ENCODE measurements at regions not wholly inside any gene's neighbourhood (a gene's known extent, or its start where the extent isn't known, plus 50 kb on each side); places are given as distances from the start of the nearest gene placed in this dataset.
"Not testable (repeated sequence)": the region's sequence is repeated elsewhere in the genome, so short reads cannot be mapped to it uniquely, and the experiment has no call there.

- no peak for DNase-seq
Measured at GRCh38 chr6:121020656-121021055, 313.6 kb downstream of the TBC1D32 start.

DNA sequence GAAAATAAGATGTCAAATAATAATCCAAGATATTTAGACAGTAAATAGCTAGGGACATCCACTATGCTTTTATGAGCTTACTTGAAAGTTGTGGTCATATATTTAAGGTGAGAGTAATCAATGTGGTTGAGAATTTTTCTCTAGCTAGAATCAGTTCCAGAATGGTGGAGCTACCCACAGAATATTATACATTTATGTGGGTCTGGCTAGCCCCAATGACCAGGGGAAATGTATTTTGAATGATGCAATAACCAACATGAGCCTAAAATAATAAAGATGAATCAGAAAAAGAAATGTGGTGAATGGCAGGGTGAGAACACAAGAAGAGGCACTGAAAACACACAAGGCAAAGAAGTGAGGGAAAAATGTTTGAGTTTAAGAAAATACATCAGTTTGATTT is 325.7 kb downstream of the TBC1D32 start:
- peak; percentile 52 for DNase-seq

GRCh38 chr6:121006024-121006423 is 328.3 kb downstream of the TBC1D32 start:
- DNase-seq, result no peak

DNA sequence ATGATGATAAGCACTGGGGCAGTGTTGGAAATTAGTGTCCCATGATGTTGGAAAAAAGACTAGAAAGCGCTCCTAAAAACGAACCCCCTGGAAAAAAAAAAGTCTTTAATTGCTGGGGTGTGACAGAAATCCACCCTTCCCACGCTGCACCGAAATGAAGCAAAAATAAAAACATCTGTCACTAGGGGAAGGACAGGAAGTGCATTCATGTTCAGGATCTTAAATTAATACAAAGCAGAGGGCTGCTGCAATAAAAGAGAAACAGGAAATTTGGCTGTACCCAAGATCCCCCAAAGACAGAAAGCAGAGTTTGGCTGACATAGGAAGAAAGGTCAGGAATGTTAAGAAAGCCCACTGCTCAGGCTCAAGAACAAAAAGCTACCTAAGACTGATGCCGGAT is 333.9 kb downstream of the TBC1D32 start:
- no peak for DNase-seq

- no peak for DNase-seq
Measured at GRCh38 chr6:120996340-120996739, 337.9 kb downstream of the TBC1D32 start.

GRCh38 chr6:120994573-120994967 is 339.7 kb downstream of the TBC1D32 start:
- peak; percentile 0 for DNase-seq

DNA sequence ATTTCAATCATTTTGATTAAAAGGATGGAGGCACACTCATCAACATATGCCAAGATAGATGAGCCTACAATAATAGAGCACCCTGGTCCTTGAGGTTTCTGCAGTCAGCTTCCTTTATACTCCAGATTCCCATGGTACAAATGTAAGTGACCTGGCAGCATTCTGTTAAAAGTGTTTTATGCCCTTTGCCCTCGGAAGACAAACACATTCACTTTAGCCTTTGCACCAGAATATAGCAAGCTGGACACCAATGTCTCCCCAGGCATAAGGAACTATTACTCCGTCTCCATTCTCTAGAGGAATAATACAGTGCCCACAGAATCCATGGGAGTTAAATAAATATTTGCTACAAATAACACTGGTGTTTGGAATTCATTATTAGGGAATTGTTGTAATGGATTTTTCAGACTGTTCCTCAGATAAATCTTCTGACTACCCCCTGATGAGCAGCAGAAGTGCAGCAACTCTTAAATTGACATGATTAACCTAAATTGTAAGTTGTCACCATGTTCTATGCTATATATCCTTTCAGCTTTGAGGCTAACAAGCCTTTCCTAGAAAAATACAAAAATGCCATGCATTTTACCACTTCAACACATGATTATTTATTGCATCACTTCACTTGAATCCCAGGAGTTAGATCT is 340.2 kb downstream of the TBC1D32 start:
- DNase-seq, result no peak

DNA sequence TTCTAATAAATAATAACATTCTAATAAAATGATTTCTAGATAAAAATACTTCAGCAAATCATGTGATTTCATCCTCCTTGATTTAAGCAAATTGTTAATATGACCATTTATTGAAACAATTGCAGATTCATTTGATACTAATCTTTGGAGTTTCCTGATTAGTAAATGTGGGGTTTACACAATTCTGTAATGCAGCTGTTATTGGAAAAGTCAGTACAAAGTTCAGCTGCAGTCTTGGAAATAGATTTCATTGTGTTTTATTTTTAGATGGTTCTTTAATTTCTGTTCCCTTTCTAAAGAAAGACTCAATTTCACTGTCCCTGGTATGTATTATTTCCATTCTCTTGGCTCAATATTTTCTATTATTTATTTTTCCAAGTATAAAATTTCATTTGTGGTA is 342.0 kb downstream of the TBC1D32 start:
- no peak for DNase-seq

DNA sequence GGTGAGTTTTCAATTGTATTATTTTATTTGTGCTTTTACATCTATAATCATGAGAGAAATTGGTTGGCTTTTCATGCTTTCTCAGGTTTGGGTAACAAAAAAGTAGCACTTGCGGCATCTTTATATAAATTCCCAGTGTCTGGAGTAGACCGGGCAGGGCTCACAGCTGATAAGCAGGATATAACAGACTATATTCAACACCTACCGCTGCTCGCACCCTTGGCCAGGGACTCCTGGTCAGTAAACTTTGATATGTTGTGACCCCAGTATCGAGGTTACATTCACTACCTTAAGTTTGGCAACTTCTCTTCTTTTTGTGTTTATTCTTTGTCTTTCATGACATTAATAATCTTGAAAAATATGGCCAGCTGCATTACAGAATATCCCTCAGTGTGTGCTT is 343.4 kb downstream of the TBC1D32 start:
- DNase-seq, result no peak

DNA sequence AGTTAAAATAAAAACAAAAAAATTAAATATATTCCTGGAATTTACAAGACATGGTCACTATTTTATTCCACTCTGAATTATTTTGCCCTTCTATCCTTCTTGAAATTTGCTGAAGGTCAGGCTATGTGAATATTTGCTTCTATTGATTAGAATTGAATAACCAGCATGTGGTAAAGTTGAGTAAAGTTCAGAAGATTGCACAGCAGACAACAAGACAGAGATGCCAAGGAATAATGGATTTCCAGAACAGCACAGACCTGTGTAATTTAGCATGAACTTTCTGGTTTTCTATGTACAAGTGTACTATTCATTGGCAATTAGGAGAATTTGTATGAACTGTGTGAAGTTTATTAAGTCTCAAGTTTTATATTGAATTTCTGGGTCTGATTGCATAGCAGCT is 352.4 kb downstream of the TBC1D32 start:
- DNase-seq, result no peak

DNA sequence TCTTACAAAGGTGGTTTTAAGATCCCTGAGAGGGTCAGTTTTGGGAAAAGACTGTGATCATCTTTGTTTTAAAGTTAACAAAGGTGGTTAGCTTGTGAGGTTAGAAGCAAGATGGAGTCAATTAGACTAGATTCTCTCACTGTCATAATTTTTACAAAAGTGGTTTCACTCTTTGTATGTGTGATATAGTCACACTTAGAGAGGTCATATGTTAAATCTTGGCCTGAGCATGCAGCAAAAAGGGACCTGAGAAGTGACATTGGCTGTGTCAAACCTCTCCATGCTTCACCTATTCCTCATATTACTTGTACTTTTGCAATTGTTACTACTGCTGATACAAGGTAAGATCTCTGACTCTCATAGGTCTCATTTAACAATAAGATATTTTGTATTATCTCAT is 368.0 kb downstream of the TBC1D32 start:
- DNase-seq, result no peak

- DNase-seq, result peak; percentile 1
Measured at GRCh38 chr6:120965814-120966213, 368.5 kb downstream of the TBC1D32 start.

DNA sequence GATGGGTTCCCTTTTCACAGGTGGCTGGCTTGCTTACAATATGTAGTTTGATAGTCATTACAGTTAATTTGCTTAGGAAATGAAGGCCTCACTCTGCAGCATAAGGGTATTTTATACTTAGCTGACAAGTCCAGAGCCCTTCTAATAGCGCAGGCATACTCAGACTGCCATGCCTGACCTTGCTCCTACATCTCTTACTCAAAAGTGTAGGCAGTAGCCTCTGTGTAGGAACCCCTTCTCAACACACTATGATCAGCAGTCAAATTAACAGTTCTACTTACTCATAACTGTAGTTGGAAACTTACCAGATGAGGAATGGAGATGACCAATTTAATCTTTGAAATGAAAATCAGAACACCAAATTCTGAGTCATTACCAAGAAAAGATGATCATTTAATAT is 373.5 kb downstream of the TBC1D32 start:
- DNase-seq, result no peak

DNA sequence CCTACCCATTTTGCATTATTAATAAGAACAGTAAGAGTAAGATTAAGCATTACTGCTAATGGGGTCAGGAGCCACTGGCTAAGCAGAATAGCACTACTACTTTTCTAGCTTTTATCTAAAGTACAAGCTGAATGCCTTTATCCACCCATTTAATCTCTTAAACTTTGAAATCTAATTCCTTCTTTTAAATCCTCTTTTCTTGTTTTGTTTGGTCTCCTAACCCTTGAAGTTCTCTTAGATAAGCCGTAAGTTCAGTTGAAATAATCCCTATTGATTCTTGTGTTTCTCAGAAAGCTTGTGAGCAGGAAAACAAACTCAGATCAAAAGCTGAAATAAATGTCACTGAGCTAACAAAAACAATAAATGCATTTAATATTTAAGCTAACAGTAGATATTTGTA is 380.2 kb downstream of the TBC1D32 start:
- DNase-seq, result no peak

- DNase-seq, result no peak
Measured at GRCh38 chr6:120951258-120951657, 383.0 kb downstream of the TBC1D32 start.

DNA sequence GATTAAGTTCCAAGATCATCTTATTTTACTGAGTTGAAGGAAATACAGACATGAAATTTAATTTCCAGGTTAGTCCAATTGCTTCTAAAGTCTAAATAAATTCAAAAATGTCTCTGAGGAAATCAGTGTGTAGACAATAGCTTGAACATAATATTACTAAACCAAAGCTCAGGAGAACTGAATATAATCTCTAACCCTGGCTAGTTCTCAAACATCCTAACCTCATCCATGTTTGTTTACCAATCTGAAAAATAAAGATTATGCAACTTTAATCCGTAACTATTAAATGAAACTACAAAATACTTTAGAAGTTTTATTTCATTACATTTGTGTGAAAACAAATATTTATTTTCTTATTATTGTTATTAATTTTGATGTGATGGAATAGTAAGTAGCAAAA is 387.2 kb downstream of the TBC1D32 start:
- DNase-seq, result no peak

DNA sequence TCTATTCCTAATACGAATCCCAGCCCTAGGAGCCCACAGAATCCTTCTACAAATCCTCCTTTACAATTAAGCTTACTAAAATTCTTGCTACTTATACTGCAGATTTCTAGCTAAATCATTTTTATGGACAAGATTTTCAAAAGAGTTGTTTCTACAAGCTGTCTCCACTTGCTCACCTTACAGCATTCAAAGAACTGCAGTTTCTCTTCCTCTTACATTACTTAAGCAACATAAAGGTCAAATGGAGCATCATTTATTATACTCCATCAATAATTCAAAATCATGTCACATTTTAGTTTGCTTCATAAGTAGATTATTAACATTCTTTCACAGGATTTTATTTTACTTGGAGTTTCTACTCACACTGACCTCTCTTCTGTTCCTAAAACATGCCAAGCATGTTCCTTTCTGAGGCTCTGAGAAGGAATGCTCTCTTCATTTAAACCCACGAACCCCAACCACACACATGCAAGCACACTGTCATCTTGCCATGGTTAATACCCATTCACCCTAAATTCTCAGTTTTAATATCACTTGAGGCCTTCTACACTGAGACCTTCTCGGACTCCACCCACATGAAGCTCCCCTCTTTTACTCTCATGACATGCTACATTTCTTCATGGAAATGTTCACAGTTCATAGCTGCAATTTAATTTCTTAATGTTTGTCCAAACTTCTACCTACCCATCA is 388.2 kb downstream of the TBC1D32 start:
- DNase-seq, result no peak

DNA sequence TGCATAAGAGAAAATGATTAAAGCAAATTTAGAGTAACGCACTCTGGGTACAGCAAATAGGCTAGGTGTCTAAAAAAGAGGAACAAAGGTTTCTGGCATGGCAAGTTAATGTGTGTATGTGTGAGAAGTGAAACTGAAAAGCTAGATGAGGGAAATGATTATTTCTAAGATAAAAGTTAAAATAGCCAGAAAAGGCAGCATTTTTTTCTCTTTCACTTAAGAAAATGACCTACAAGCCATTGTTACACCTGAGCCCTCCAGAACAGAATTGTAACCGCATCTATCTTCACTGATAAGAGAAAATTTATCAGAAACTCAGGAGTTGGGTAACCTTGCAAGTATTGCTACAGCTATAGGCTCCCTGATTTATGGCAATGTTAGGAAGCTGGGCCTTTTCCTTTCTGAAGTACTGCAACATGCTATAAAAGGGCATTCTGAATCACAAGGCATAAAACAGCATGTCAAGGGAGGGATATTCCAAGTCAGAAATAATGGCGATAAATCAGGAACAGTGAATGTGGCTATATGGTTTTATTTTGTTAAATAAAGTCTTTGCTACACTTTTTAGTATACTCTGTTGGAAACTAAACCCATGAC is 395.3 kb downstream of the TBC1D32 start:
- no peak for DNase-seq

- no peak for DNase-seq
Measured at GRCh38 chr6:120938164-120938875, 396.0 kb downstream of the TBC1D32 start.

DNA sequence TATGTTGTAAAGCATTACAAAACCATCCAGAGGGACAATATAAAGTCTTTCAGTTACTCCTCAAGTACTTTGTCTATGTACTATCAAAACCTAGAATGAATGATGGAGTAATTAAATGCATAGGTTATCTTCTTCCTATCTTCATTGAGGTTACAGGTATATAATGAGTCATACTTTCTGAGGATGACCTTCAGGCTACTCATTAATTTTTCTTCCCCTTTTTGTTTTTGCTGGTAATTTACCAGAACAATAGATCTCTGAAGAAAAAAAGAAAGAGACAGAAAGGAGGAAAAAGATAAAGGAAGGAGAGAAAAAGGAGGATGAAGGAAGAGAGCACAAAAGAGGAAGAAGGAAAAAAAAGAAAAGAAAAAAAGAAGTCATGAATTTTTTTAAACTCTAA is 398.4 kb downstream of the TBC1D32 start:
- DNase-seq, result no peak

DNA sequence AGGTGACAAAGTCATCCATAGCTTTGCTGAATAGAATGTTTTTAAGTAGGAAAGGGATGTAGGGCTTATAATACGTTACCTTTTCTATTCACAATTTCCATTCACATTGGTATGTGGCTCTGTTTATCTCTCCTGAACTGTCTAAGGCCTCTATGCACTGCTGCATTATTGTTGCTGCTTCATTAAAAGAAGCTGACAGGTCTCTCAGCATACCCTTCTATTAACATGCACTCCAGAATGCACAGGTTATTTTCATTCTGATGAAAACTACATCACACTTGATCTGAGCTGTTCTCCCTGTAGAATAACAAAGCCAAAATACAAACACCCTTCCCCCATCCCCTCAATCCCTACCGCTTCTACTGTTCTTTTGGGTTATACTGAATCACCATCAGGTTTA is 399.3 kb downstream of the TBC1D32 start:
- no peak for DNase-seq

- DNase-seq, result not testable (repeated sequence)
Measured at GRCh38 chr6:120931520-120932180, 402.6 kb downstream of the TBC1D32 start.

- not testable (repeated sequence) for DNase-seq
Measured at GRCh38 chr6:120930500-120930899, 403.8 kb downstream of the TBC1D32 start.

All from fibroblast of skin of back (primary cell).